GM12892 (cell line): ENCODE measurements at regions not wholly inside any gene's neighbourhood (a gene's known extent, or its start where the extent isn't known, plus 50 kb on each side); places are given as distances from the start of the nearest gene placed in this dataset.

ENCODE experiments used
- POLR2A ChIP-seq: IDR thresholded peaks from 2 replicates; pipeline ENCODE4 v1.6.1; 2011; ENCODE audit warnings: low read depth, low read length, control low read depth
- POLR2AphosphoS5 ChIP-seq: IDR thresholded peaks from 2 replicates; pipeline ENCODE4 v1.6.1; 2011; ENCODE audit warnings: low read depth, low read length, control low read depth
- TAF1 ChIP-seq: IDR thresholded peaks from 2 replicates; pipeline ENCODE4 v1.6.1; 2011; ENCODE audit warnings: low read depth, mild to moderate bottlenecking, control low read depth, low read length, borderline replicate concordance

- TF ChIP-seq POLR2A (no peak), TAF1 (no peak), POLR2AphosphoS5 (no peak)
These were observed 739.9 kb upstream of the AMOT start for GRCh38 chrX:113580486-113580885.
